Trophoblast cell (in vitro differentiated cells and primary cell): ENCODE measurements at regions not wholly inside any gene's neighbourhood (a gene's known extent, or its start where the extent isn't known, plus 50 kb on each side); places are given as distances from the start of the nearest gene placed in this dataset.
A peak's percentile ranks its signal among the peaks of the same experiment; 100 is the strongest.

ENCODE experiments used
- DNase-seq, 2 donors: peaks; one replicate each; pipeline ENCODE4 v3.0.0-alpha.2; 2016
- H2AFZ ChIP-seq: 2 replicates; pipeline ENCODE4 v1.6.1; 2013; ENCODE audit warnings: low read length, moderate library complexity, mild to moderate bottlenecking; ENCODE audit not compliant: insufficient read depth, poor library complexity
- H2AK5ac ChIP-seq: 2 replicates; pipeline ENCODE4 v1.6.1; 2013; ENCODE audit warnings: mild to moderate bottlenecking, low read length
- H2BK120ac ChIP-seq: 2 replicates; pipeline ENCODE4 v1.6.1; 2013; ENCODE audit warnings: low read length, mild to moderate bottlenecking, moderate library complexity; ENCODE audit not compliant: insufficient read depth, poor library complexity
- H2BK12ac ChIP-seq: 2 replicates; pipeline ENCODE4 v1.6.1; 2013; ENCODE audit warnings: mild to moderate bottlenecking, low read length, moderate library complexity
- H2BK5ac ChIP-seq: 2 replicates; pipeline ENCODE4 v1.6.1; 2013; ENCODE audit warnings: low read length, low read depth, moderate library complexity, mild to moderate bottlenecking; ENCODE audit not compliant: poor library complexity
- H3K14ac ChIP-seq: 2 replicates; pipeline ENCODE4 v1.6.1; 2013; ENCODE audit warnings: mild to moderate bottlenecking, low read length
- H3K18ac ChIP-seq: 2 replicates; pipeline ENCODE4 v1.6.1; 2013; ENCODE audit warnings: mild to moderate bottlenecking, low read length
- H3K23ac ChIP-seq: 2 replicates; pipeline ENCODE4 v1.6.1; 2013; ENCODE audit warnings: low read length
- H3K27ac ChIP-seq: 2 replicates; pipeline ENCODE4 v1.5.1; 2013; ENCODE audit warnings: low read depth, mild to moderate bottlenecking, inconsistent platforms, low read length, moderate library complexity
- H3K27me3 ChIP-seq: 2 replicates; pipeline ENCODE4 v1.6.1; 2013; ENCODE audit warnings: inconsistent platforms, mild to moderate bottlenecking, low read length, moderate library complexity; ENCODE audit not compliant: insufficient read depth
- H3K36me3 ChIP-seq, 2 experiments: 1 replicate in 1 of 2; 2 replicates in 1 of 2; pipeline ENCODE4 v1.6.1; 2013; ENCODE audit warnings: low read length in 2 of 2, mild to moderate bottlenecking in 2 of 2, moderate library complexity in 1 of 2; ENCODE audit not compliant: insufficient read depth in 2 of 2, control insufficient read depth in 1 of 2
- H3K4ac ChIP-seq: 2 replicates; pipeline ENCODE4 v1.6.1; 2013; ENCODE audit warnings: low read depth, mild to moderate bottlenecking, low read length, moderate library complexity
- H3K4me1 ChIP-seq, 2 experiments: 1 replicate in 1 of 2; 2 replicates in 1 of 2; pipeline ENCODE4 v1.6.1; 2013; ENCODE audit warnings: low read length in 2 of 2, mild to moderate bottlenecking in 2 of 2, moderate library complexity in 1 of 2; ENCODE audit not compliant: insufficient read depth in 2 of 2, control insufficient read depth in 1 of 2
- H3K4me2 ChIP-seq: 2 replicates; pipeline ENCODE4 v1.6.1; 2013; ENCODE audit warnings: inconsistent platforms, mild to moderate bottlenecking, low read length, moderate library complexity
- H3K4me3 ChIP-seq: 2 replicates; pipeline ENCODE4 v1.5.1; 2013; ENCODE audit warnings: mild to moderate bottlenecking, low read depth, low read length, inconsistent platforms
- H3K79me1 ChIP-seq: one replicate; pipeline ENCODE4 v1.6.1; 2013; ENCODE audit warnings: low read length
- H3K79me2 ChIP-seq: 2 replicates; pipeline ENCODE4 v1.6.1; 2013; ENCODE audit warnings: low read length, mild to moderate bottlenecking; ENCODE audit not compliant: control insufficient read depth, insufficient read depth, poor library complexity
- H3K9ac ChIP-seq: 2 replicates; pipeline ENCODE4 v1.6.1; 2013; ENCODE audit warnings: mild to moderate bottlenecking, low read length
- H3K9me3 ChIP-seq: 2 replicates; pipeline ENCODE4 v1.6.1; 2013; ENCODE audit warnings: low read depth, mild to moderate bottlenecking, control low read depth, inconsistent platforms, low read length; ENCODE audit not compliant: insufficient read depth
- H4K12ac ChIP-seq: 2 replicates; pipeline ENCODE4 v1.6.1; 2013; ENCODE audit warnings: low read depth, mild to moderate bottlenecking, low read length, moderate library complexity
- H4K8ac ChIP-seq: 2 replicates; pipeline ENCODE4 v1.6.1; 2013; ENCODE audit warnings: low read depth, mild to moderate bottlenecking, low read length, moderate library complexity
- H4K91ac ChIP-seq: one replicate; pipeline ENCODE4 v1.6.1; 2013; ENCODE audit warnings: low read depth, mild to moderate bottlenecking, low read length, moderate library complexity
- WGBS: extraction: QIAGEN DNeasy Blood & Tissue Kit; methylation state at CpG from one replicate; pipeline ENCODE4 v1.1.7; 2013; ENCODE audit warnings: missing lambda C conversion rate; ENCODE audit not compliant: insufficient read length, insufficient coverage; ENCODE audit errors: extremely low coverage; 5-methylcytosine and 5-hydroxymethylcytosine counted together

DNA sequence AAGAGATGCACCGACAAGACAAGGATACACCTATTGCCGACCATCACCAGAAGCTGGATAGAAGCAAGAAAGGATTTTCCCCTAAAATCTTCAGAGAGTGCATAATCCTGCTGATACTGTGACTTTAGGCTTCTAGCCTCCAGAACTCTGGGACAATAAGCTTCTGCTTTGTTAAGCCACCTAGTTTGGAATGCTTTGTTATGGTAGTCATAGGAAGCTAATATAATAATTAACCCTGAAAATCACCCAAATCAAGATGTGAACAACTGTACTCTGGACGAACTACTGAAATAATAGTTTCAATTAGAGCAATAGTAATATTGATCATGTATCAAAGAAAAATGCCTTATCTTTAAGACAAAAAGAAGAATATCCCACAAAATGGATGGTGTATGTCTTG lies 524.6 kb downstream of the EFNB2 start:
- Histone ChIP-seq H3K79me2 (no peaks in the 10 kb centered on the region), H3K36me3 (no peaks in the 10 kb centered on the region), H2AK5ac (no peak overlapping the region), H3K14ac (no peak overlapping the region), H3K4ac (no peak overlapping the region), H2AFZ (no peak overlapping the region), H3K18ac (no peak overlapping the region), H2BK5ac (no peak overlapping the region), H4K8ac (no peak overlapping the region), H3K4me3 (no peak overlapping the region), H4K91ac (no peak overlapping the region), H3K9ac (no peak overlapping the region), H3K9me3 (no peaks in the 10 kb centered on the region), H2BK12ac (no peak overlapping the region), H3K79me1 (no peaks in the 10 kb centered on the region), H2BK120ac (no peak overlapping the region), H4K12ac (no peak overlapping the region), H3K4me1 (peaks cover 0 to 2% of the 10 kb centered on the region in 2 experiments), H3K27me3 (no peaks in the 10 kb centered on the region), H3K27ac (no peak overlapping the region), H3K23ac (no peak overlapping the region), H3K4me2 (no peak overlapping the region)
- no CpG with 5 or more reads among the region's 3 CpGs for WGBS
- DNase-seq = no peak

GRCh38 chr13:106008540-106008939 lies 526.9 kb downstream of the EFNB2 start:
- Histone ChIP-seq H2BK120ac (no peak overlapping the region), H3K4me2 (no peak overlapping the region)

GRCh38 chr13:106007156-106007555 lies 528.3 kb downstream of the EFNB2 start:
- Histone ChIP-seq H3K27ac (no peak overlapping the region), H3K23ac (no peak overlapping the region), H2AK5ac (no peak overlapping the region), H3K79me2 (no peaks in the 10 kb centered on the region), H3K79me1 (no peaks in the 10 kb centered on the region), H3K9ac (no peak overlapping the region), H2BK120ac (no peak overlapping the region), H4K12ac (no peak overlapping the region), H4K91ac (no peak overlapping the region), H3K4me1 (peaks cover 0 to 2% of the 10 kb centered on the region in 2 experiments), H4K8ac (no peak overlapping the region), H3K4ac (no peak overlapping the region), H3K4me3 (no peak overlapping the region), H3K4me2 (no peak overlapping the region), H2BK12ac (no peak overlapping the region), H3K14ac (no peak overlapping the region), H3K27me3 (no peaks in the 10 kb centered on the region), H2BK5ac (no peak overlapping the region), H2AFZ (no peak overlapping the region), H3K36me3 (no peaks in the 10 kb centered on the region), H3K9me3 (no peaks in the 10 kb centered on the region), H3K18ac (no peak overlapping the region)
- no CpG with 5 or more reads among the region's 2 CpGs for WGBS
- peak in 1 of 2 donors; percentile 7 for DNase-seq

More at GRCh38 chr13:106008540-106008939, 526.9 kb downstream of the EFNB2 start:
- Histone ChIP-seq H3K4ac (no peak overlapping the region), H3K27ac (no peak overlapping the region), H2AK5ac (no peak overlapping the region), H3K27me3 (no peaks in the 10 kb centered on the region), H3K4me3 (no peak overlapping the region), H4K12ac (no peak overlapping the region), H3K4me1 (peaks cover 0 to 2% of the 10 kb centered on the region in 2 experiments), H4K91ac (no peak overlapping the region), H3K36me3 (no peaks in the 10 kb centered on the region), H4K8ac (no peak overlapping the region), H3K18ac (no peak overlapping the region), H3K79me1 (no peaks in the 10 kb centered on the region), H2BK12ac (no peak overlapping the region), H3K14ac (no peak overlapping the region), H3K23ac (no peak overlapping the region), H3K9ac (no peak overlapping the region), H3K9me3 (no peaks in the 10 kb centered on the region), H2BK5ac (no peak overlapping the region), H3K79me2 (no peaks in the 10 kb centered on the region), H2AFZ (no peak overlapping the region)
- no peak for DNase-seq

DNA sequence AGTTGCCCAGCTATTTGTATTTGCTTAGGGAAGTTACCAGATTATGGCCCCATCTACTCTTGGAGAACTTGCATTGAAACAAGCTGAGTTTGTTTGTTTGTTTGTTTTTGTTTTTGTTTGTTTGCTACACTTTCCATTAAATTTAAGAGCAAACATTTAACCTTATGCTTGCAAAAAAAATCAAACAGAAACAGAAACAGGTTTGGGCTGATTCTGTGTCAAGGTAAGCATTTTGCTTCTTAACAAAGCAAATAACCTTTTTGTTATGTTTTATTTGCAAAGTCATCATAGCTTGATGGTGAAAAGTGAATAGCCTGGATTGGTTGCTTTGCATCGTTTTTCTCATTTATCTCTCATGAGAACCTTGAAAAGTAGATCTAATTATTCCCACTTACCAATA lies 531.8 kb downstream of the EFNB2 start:
- Histone ChIP-seq H3K18ac (no peak overlapping the region), H3K23ac (no peak overlapping the region), H3K36me3 (no peaks in the 10 kb centered on the region), H2BK5ac (no peak overlapping the region), H3K4me1 (peaks cover 0 to 2% of the 10 kb centered on the region in 2 experiments), H4K91ac (no peak overlapping the region), H3K9me3 (no peaks in the 10 kb centered on the region), H2BK120ac (no peak overlapping the region), H4K8ac (no peak overlapping the region), H3K79me1 (no peaks in the 10 kb centered on the region), H2AK5ac (no peak overlapping the region), H3K4me2 (no peak overlapping the region), H3K4me3 (no peak overlapping the region), H3K27ac (no peak overlapping the region), H3K27me3 (no peaks in the 10 kb centered on the region), H3K14ac (no peak overlapping the region), H2BK12ac (no peak overlapping the region), H3K4ac (no peak overlapping the region), H2AFZ (no peak overlapping the region), H4K12ac (no peak overlapping the region), H3K9ac (no peak overlapping the region), H3K79me2 (no peaks in the 10 kb centered on the region)
- WGBS = no CpG with 5 or more reads among the region's 1 CpG
- no peak for DNase-seq
